ENCODE measurements at regions not wholly inside any gene's neighbourhood (a gene's known extent, or its start where the extent isn't known, plus 50 kb on each side); places are given as distances from the start of the nearest gene placed in this dataset.

DNA sequence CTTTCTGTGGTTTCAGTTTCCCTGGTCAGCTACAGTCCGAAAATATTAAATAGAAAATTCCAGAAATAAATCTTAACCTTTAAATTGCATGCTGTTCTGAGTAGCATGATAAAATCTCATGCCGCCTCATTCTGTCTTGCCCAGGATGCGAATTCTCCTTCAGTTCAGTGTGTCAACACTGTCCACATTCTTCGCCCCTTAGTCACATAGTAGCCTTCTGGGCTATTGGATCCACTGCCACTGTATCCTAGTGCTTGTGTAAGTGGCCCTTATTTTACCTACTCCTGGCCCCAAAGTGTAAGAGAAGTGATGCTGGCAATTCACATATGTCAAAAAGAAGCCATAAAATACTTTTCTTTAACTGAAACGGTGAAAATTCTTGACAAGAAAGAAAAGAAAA lies 129.6 kb downstream of the ZWINT start:
- TF ChIP-seq POLR2A (IDR thresholded peaks at IDR 0.05), result no peak
- TF ChIP-seq, protein P1, sequence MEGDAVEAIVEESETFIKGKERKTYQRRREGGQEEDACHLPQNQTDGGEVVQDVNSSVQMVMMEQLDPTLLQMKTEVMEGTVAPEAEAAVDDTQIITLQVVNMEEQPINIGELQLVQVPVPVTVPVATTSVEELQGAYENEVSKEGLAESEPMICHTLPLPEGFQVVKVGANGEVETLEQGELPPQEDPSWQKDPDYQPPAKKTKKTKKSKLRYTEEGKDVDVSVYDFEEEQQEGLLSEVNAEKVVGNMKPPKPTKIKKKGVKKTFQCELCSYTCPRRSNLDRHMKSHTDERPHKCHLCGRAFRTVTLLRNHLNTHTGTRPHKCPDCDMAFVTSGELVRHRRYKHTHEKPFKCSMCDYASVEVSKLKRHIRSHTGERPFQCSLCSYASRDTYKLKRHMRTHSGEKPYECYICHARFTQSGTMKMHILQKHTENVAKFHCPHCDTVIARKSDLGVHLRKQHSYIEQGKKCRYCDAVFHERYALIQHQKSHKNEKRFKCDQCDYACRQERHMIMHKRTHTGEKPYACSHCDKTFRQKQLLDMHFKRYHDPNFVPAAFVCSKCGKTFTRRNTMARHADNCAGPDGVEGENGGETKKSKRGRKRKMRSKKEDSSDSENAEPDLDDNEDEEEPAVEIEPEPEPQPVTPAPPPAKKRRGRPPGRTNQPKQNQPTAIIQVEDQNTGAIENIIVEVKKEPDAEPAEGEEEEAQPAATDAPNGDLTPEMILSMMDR (IDR thresholded peaks at IDR 0.05), result no peak
- TF ChIP-seq POLR2AphosphoS5 (IDR thresholded peaks at IDR 0.05), result no peak

Measured in sigmoid colon (tissue), 4 donors.